M059J (cell line): ENCODE measurements at regions not wholly inside any gene's neighbourhood (a gene's known extent, or its start where the extent isn't known, plus 50 kb on each side); places are given as distances from the start of the nearest gene placed in this dataset.

ENCODE experiments used
- DNase-seq: peaks from one replicate; pipeline ENCODE4 v3.0.0-alpha.2; 2012; ENCODE audit warnings: low read depth

- no peak for DNase-seq
Observed at GRCh38 chr2:7468955-7469354, 551.7 kb downstream of the RNF144A start.

GRCh38 chr2:7471185-7471584 lies 554.0 kb downstream of the RNF144A start:
- DNase-seq = no peak

- no peak for DNase-seq
Observed at GRCh38 chr2:7472465-7472864, 555.3 kb downstream of the RNF144A start.

DNA sequence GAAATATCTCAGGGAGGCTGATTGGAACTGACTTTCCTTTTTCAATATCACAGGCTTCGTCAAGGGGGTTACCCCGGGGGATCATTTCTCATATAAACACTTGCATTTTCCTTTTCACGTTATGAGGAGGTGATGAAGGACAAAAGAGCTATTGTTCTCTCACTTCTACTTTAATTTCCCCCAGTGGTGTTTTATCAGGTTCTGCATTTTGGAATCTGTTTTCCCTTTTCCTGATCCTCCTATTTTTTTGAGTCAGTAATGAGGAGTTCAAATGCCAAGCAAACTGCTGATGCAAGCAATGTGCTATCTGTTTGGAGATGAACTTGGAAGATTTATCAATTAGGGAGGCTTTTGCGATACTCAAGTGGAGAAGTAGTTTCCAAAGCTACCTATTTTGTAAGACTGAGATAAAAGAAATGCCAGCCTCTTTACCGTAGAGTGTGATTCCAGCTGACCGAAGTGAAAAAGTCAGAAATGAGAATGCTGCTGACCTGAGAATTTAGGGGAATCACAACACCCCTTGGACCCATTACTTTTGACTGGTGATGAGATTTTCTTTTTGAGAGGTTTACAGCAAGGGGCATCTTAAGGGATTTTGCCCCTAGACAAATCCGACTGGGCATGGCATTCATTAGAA lies 556.0 kb downstream of the RNF144A start:
- no peak for DNase-seq

GRCh38 chr2:7476371-7476770 lies 559.2 kb downstream of the RNF144A start:
- no peak for DNase-seq

GRCh38 chr2:7479603-7480002 lies 562.4 kb downstream of the RNF144A start:
- DNase-seq = no peak

- no peak for DNase-seq
Observed at GRCh38 chr2:7480431-7480830, 563.2 kb downstream of the RNF144A start.

DNA sequence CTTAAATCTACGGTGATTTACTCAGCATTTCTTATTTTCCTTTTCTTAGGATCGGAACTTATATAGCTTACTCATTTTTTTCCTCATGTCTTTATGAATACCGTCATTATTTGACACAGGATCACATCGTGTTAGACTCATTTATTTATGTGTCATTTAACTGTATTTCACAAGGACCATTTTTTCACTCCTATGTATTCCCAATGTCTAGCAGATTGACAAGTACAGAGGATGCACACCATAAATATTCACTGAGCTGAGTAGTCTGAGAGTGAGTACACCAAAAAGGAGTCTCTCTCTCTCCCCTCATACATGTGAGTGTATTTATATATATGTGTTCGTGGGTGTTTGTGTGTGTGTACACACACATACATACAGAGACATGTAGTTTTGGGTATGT lies 573.5 kb downstream of the RNF144A start:
- no peak for DNase-seq

GRCh38 chr2:7492719-7493118 lies 575.5 kb downstream of the RNF144A start:
- no peak for DNase-seq

DNA sequence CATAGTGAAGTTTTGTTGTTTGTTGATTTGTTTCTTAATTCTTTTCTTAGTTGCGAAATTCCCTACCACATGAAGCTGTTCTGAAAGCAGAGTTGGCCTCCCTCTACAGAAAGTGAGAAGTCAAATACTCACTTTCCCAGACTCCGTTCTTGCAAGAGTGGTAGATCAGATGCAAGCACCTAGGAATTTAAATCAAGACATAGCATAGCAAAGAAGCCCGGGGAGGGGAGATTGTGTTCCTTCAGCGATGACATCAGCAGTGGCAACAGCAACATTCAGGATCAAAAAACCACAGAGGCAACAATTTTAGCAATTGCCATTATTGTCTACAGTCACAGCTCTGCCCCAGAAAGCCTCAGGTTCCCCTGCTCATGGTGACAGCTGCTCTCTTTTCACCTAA lies 580.0 kb downstream of the RNF144A start:
- no peak for DNase-seq

- no peak for DNase-seq
Observed at GRCh38 chr2:7499018-7499417, 581.8 kb downstream of the RNF144A start.

DNA sequence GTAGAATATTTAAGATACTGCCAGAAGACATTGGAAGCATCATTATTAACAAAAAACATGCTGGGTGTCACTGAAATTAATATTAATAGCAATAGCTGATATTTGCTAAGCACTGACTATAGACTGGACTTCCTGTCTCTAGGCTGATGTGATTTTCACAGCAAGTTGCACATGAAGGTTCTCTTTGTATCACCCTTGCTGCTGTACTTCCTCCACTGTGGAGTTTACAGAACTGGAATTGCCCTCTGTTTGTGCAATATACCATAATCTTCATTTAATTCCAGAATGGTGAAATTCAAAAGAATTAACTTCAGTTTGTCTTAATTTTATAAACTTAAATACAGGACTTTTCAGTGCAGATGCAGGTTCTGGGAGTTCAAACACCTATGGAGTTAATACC lies 585.1 kb downstream of the RNF144A start:
- no peak for DNase-seq

GRCh38 chr2:7508296-7508943 lies 591.2 kb downstream of the RNF144A start:
- DNase-seq = no peak

DNA sequence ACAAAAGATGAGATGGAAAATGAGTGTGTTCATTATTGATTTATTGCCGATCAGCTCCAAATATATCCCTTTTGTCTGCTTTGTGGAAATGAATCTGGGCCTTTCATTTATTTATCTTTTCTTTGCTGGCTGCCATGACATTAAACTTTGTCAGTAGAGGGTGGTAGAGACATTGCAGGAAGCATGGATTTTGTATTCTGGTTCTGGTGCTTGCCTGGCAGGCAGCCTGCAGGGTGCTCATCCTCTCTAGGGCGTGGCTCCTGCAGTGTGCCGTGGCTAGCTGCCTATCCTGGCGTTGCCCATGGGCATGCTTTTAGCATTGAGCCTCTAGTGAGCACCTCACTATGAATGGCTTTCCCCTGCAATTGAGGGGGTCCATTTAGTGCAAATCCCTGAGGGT lies 593.1 kb downstream of the RNF144A start:
- no peak for DNase-seq

GRCh38 chr2:7513834-7514233 lies 596.6 kb downstream of the RNF144A start:
- DNase-seq = no peak

GRCh38 chr2:7515327-7515726 lies 598.1 kb downstream of the RNF144A start:
- no peak for DNase-seq

DNA sequence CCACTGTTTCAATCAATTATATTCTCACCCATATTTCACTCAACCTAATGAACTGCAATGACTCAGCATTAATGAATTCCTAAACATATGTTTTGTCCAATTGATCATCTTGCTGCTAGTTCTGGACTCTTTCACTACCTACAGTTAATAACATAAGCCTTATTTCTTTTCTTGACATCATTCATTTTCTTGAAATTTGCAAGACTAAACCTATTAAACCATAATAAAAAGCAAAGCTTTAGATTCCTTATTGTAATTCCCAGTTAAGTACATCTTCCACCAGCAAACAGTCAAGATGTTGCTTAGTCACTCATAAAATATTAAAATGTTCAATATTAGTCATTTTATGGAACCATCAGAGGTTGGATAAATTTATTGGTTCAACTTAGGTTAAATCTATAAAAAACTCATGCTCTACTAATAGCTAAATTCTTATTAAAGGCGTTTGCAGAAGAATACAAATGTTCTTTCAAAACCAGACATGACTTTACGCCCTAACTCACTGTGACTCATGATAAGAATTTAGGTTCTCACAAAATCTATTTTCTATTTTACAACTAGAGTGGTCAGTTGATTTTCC lies 599.4 kb downstream of the RNF144A start:
- DNase-seq = no peak

- DNase-seq = no peak
Observed at GRCh38 chr2:7517088-7517487, 599.9 kb downstream of the RNF144A start.

DNA sequence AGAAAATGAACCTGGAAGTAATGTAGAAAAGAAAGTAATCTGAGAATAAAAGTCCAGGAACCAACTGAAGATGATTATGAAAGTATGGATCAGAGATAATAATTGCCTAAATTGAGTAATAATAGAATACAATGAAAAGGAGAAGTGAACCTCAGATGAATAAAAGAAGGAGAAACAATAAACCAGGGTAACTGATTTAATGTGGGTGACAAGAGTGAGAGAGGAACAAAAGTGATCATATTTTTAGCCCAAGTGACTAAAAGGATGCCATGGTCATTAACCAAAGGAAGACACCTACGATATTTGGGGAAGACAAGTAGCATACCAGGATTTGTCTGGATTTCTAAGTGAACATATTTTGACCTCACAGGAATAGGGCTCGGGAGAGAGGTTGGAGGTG lies 600.6 kb downstream of the RNF144A start:
- no peak for DNase-seq

DNA sequence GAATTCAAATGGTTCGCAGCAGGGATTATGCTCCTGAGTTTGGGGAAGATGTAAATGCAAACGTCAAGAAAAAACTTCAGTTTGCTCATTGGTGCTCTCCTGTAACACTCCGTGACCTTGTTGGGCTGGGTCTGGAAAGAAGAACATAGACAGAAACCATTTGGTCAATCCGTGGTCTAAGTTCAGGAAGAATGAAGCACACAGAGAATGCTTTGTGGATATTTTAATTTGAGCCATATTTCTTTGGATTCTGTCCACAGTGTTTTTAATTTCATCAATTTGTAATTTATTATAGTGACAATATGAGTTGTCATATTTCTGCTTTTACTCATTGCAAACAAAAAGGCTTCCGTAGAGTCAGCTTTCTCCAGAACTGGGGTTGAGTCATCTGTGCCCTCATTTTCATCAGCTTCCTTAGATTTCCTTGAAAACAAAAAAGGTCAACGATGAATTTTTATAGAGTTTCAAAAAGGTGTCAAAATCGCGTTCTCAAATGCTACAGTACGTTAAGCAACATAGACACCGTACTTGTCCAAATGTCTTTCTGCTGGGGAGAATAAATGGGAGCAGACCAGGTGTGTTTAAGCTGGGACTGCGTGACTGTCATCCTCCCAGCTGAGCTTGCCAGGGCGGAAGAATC lies 606.4 kb downstream of the RNF144A start:
- DNase-seq = no peak

- no peak for DNase-seq
Observed at GRCh38 chr2:7524195-7524594, 607.0 kb downstream of the RNF144A start.

DNA sequence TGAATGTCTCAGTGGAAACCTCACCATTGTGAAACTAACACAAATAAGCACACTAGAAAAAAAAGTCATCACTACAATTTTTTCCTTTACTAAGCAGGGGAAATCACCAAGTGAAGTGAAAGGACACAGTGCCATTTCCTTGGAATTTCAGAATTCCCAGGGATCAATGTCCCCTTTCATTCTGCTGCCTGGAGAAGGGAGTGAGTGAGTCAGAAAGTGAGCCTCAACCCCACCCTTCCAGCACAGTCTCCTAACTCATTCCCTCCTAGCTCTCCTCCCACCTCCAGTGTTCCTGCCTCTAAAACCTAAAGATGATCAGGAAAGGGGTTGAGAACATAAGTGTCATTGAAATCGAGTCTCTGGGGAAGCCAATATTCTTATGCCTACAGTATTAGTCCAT lies 608.5 kb downstream of the RNF144A start:
- no peak for DNase-seq

GRCh38 chr2:7527165-7527722 lies 610.0 kb downstream of the RNF144A start:
- DNase-seq = no peak
